ENCODE measurements at regions not wholly inside any gene's neighbourhood (a gene's known extent, or its start where the extent isn't known, plus 50 kb on each side); places are given as distances from the start of the nearest gene placed in this dataset.
A peak's percentile ranks its signal among the peaks of the same experiment; 100 is the strongest.
"Not testable (repeated sequence)": the region's sequence is repeated elsewhere in the genome, so short reads cannot be mapped to it uniquely, and the experiment has no call there.

DNA sequence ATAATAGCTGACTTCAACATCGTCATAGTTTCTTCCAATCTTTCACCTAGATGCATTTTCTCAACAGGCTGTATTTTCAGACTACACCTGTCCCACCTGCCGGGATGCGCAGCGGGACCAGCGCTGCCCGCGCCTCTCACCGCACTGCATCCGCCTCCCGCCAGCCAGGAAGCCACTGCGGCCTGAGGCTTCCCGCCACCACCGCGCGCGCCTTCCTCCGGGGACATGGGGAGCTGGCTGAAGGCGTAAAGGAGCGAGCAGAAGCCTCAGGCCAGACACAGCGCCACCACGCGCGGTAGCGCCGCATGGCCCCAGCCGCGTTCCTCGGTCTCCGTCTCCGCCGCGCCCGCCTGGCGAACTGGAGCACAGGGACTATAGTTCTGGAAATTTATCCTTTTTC lies 135.7 kb upstream of the TEKT4 start:
- FAIRE-seq; DNase-seq (ENCODE audit: insufficient read length, low spot score): not testable (repeated sequence)

- FAIRE-seq; DNase-seq (ENCODE audit: insufficient read length, low spot score): not testable (repeated sequence)
Measured at GRCh38 chr2:94737145-94737544, 134.1 kb upstream of the TEKT4 start.

GRCh38 chr2:94737736-94738342 lies 133.4 kb upstream of the TEKT4 start:
- not testable (repeated sequence) for FAIRE-seq; DNase-seq (ENCODE audit: insufficient read length, low spot score)

GRCh38 chr2:94753466-94753998 lies 117.7 kb upstream of the TEKT4 start:
- peak; percentile 93 for FAIRE-seq
- DNase-seq (ENCODE audit: insufficient read length, low spot score): no peak

DNA sequence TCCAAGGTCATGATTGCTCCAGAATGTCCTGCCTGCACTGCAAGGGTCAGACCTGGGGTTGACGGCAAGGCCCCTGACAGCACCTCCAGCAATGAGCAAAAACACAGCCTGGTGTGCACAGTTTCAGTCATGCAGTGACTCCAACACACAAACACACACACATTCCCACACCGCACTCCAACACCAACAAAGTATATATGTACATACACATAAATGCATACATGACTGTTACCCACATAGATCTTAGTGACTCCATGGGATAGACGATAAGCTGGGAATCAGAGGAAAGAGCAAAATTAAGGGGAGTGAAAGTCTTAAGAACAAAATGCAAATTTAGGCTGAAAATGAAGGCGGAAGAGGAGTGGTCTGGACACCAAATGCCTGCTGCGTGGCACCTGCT lies 112.7 kb upstream of the TEKT4 start:
- DNase-seq (ENCODE audit: insufficient read length, low spot score) (no peak), FAIRE-seq (no peak)

DNA sequence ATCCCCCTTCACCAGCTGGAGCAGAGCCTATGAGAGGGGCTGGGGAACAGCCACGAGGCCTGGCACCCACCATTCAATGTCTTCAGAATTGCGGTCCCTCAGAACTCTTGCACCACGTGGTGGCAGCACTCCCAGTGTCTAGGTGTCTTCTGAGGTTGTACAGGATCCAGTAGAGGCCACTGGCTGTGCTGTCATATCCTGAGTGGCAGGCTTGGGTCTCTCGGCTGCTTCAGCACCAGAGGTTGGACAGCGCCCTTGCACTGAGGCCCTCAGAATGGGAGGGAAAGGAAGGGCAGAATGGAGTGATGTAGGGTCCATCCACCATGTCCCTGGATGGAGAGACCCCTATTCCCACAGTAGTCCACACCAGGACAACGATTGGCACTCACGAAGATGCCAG lies 112.0 kb upstream of the TEKT4 start:
- DNase-seq (ENCODE audit: insufficient read length, low spot score): peak; percentile 11
- no peak for FAIRE-seq

DNA sequence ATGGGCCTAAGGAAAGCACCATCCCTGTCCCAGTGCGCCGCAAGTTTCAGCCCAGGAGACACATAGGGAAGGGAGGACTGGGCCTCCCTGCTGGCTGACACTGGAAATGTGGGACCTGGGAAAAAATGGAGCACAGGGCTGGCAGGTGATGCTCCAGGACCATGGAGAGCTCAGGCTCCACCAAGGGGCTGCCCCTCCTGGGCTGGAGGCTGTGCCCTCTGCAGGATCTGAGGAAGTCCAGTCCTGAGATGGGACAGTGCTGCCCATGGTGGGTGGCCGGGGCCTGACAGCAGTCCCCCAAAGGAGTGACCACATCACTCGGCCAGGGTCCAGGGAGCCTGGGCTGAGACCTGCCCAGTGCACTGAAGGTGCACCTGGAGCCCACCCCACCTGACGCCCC lies 108.6 kb upstream of the TEKT4 start:
- no peak for DNase-seq (ENCODE audit: insufficient read length, low spot score)
- FAIRE-seq: no peak

- no peak for DNase-seq (ENCODE audit: insufficient read length, low spot score)
- peak; percentile 62 for FAIRE-seq
Measured at GRCh38 chr2:94763318-94763717, 107.9 kb upstream of the TEKT4 start.

DNA sequence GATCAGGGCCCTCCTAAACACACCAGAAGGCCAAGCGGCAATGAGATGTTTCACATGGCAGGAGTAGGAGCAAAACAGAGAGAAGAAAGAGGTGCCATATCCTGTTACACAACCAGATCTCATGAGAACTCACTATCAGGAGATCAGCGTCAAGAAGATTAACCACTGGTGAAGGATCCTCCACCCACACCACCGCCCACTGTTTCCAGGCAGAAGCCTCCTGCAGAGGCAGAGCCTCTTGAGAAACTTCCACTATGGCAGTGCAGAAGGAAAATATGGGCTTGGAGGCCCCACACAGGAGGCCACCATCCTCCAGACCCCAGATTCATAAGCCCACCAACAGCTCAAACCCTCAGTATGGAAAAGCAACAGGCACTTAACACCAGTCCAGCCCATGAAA lies 106.9 kb upstream of the TEKT4 start:
- not testable (repeated sequence) for DNase-seq (ENCODE audit: insufficient read length, low spot score); FAIRE-seq

DNA sequence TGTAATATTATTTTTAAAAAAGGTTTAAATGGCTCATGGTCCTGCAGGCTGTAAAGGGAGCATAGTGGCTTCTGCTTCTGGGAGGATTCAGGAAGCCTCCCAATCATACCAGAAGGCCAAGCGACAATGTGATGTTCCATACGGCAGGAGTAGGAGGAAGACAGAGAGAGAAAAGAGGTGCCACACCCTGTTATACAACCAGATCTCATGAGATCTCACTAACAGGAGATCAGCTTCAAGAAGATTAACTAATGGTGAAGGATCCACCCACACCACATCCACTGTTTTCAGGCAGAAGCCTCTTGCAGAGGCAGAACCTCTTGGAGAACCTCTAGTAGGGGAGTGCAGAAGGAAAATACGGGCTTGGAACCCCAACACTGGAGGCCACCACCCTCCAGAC lies 103.9 kb upstream of the TEKT4 start:
- DNase-seq (ENCODE audit: insufficient read length, low spot score) (no peak), FAIRE-seq (no peak)

DNA sequence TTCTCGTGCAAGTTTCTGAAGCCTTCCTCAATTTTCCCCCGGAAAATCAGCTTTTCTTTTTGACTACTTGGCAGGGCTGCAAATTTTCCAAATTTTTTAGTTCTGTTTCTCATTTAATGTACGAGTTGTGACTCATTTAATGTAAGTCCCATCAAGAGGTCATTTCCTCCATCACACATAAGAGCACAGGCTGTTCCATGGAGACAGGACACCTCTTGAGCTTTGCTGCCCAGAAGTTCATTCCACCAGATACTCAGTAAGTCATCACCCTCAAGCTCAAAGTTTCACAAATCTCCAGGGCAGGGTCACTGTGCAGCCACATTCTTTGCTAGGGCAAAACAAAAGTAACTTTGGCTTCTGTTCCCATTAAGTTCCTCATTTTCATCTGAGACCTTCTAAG lies 101.5 kb upstream of the TEKT4 start:
- DNase-seq (ENCODE audit: insufficient read length, low spot score) (no peak), FAIRE-seq (no peak)

DNA sequence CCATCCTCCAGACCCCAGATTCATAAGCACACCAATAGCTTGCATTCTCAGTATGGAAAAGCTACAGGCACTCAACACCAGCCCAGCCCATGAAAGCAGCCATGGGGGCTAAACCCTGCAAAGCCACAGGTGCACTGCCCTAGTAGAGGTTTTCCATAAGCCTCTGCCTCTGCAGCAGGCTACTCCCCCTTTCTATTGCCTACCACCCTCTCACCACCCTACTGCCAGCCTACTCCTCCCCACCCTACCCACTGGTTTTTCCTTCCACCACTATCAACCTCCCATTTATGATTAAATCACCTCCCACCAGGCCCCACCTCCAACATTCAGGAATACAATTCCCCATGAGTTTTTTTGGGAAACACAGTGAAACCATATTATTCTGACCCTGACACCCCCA lies 96.4 kb upstream of the TEKT4 start:
- FAIRE-seq: no peak

GRCh38 chr2:94776036-94776435 lies 95.2 kb upstream of the TEKT4 start:
- DNase-seq (ENCODE audit: insufficient read length, low spot score) (no peak), FAIRE-seq (no peak)

More for the DNA sequence above, 96.4 kb upstream of the TEKT4 start:
- DNase-seq (ENCODE audit: insufficient read length, low spot score): no peak

- not testable (repeated sequence) for FAIRE-seq
Measured at GRCh38 chr2:94785105-94785504, 86.1 kb upstream of the TEKT4 start.

DNA sequence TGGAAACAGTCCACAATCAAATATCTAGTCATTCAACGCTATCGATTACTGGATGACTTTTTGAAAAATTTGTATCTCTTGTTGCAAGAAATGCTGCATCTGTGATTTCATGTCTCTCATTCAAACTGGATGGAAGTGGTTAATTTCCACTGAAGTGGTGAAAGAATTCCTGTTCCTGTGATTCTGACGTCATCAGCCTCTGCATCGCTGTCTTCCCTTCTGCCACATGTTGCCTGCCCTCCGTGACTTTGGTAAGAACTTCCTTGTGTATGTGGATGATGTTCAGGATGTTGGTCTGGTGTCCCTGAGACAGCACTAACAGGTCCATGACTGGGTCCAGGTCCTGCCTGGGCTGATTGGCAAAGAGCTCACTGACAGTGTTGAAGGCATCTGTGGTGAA lies 84.8 kb upstream of the TEKT4 start:
- not testable (repeated sequence) for FAIRE-seq

More at GRCh38 chr2:94785105-94785504, 86.1 kb upstream of the TEKT4 start:
- not testable (repeated sequence) for DNase-seq (ENCODE audit: insufficient read length, low spot score)

GRCh38 chr2:94790169-94790568 lies 81.1 kb upstream of the TEKT4 start:
- DNase-seq (ENCODE audit: insufficient read length, low spot score); FAIRE-seq: not testable (repeated sequence)

More for the DNA sequence above, 84.8 kb upstream of the TEKT4 start:
- not testable (repeated sequence) for DNase-seq (ENCODE audit: insufficient read length, low spot score)

- FAIRE-seq: not testable (repeated sequence)
Measured at GRCh38 chr2:94797235-94797634, 74.0 kb upstream of the TEKT4 start.

More at GRCh38 chr2:94797235-94797634, 74.0 kb upstream of the TEKT4 start:
- DNase-seq (ENCODE audit: insufficient read length, low spot score): not testable (repeated sequence)
